ENCODE measurements at regions not wholly inside any gene's neighbourhood (a gene's known extent, or its start where the extent isn't known, plus 50 kb on each side); places are given as distances from the start of the nearest gene placed in this dataset.

DNA sequence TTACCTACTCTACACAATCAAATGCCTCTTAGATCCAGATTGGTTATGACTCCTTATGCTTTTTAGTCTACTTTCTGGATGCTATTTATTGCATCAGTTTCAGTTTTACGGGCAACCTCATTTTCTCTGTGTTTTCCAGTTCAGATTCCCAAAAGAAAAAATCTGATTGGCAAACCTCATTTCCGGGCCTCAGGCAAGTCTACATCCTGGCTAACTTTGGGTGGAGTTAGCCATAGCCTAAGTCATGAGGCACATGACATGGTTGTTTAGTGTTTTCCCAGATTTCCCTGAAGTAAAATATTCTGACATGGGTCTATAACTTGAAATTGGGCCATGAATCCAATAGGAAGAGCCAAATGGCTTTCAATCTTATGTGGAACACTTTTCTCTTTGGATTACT is 339.7 kb downstream of the NUAK1 start:
- TF ChIP-seq, protein P1, sequence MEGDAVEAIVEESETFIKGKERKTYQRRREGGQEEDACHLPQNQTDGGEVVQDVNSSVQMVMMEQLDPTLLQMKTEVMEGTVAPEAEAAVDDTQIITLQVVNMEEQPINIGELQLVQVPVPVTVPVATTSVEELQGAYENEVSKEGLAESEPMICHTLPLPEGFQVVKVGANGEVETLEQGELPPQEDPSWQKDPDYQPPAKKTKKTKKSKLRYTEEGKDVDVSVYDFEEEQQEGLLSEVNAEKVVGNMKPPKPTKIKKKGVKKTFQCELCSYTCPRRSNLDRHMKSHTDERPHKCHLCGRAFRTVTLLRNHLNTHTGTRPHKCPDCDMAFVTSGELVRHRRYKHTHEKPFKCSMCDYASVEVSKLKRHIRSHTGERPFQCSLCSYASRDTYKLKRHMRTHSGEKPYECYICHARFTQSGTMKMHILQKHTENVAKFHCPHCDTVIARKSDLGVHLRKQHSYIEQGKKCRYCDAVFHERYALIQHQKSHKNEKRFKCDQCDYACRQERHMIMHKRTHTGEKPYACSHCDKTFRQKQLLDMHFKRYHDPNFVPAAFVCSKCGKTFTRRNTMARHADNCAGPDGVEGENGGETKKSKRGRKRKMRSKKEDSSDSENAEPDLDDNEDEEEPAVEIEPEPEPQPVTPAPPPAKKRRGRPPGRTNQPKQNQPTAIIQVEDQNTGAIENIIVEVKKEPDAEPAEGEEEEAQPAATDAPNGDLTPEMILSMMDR (IDR thresholded peaks at IDR 0.05; ENCODE audit: low read depth, low read length, missing control alignments), result no peak
- DNase-seq (ENCODE audit: extremely low read depth, low read depth), result no peak
- no peak overlapping the region for H3K4me3 ChIP-seq (replicated peaks; ENCODE audit: low read depth, low read length)

DNA sequence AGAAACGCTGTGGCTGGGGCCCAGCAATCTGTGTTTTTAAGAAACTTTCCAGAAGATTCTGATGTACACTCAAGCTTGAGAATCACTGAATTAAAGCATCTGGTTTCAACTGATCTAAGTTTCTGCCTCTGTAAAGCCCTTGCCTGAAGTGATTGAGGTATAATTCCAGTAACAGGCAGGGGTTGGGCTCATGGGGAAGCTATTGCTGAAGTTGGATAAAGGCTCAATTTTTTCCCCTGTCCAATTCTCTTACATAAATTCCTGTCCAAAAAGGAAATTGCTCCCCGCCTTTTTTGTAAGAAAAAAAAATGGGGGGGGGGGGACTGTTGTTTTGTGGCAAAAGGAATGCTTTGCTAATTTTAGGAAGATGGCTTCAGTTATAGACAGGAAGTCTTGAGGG is 337.4 kb downstream of the NUAK1 start:
- no peak for DNase-seq (ENCODE audit: extremely low read depth, low read depth)
- TF ChIP-seq, protein P1 (IDR thresholded peaks at IDR 0.05; ENCODE audit: low read depth, low read length, missing control alignments), result no peak
- no peak overlapping the region for H3K4me3 ChIP-seq (replicated peaks; ENCODE audit: low read depth, low read length)

DNA sequence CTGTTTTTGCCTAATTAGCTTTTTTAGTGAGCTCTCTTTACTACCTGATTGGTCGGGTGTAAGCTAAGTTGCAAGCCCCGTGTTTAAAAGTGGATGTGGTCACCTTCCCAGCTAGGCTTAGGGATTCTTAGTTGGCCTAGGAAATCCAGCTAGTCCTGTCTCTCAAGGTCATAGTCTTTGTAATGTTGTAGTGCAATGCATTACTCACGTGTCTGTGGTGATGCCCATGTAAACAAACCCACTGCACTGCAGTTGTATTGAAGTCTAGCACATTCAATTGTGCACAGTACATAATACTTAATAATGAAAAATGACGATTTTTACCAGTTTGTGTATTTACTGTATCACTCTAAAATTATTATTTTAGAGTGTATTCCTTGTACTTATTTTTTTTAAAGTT is 335.5 kb downstream of the NUAK1 start:
- TF ChIP-seq, protein P1 (IDR thresholded peaks at IDR 0.05; ENCODE audit: low read depth, low read length, missing control alignments), result no peak
- no peak overlapping the region for H3K4me3 ChIP-seq (replicated peaks; ENCODE audit: low read depth, low read length)
- no peak for DNase-seq (ENCODE audit: extremely low read depth, low read depth)

- no peak overlapping the region for H3K4me3 ChIP-seq (replicated peaks; ENCODE audit: low read depth, low read length)
- no peak for DNase-seq (ENCODE audit: extremely low read depth, low read depth)
- TF ChIP-seq, protein P1 (IDR thresholded peaks at IDR 0.05; ENCODE audit: low read depth, low read length, missing control alignments), result no peak
Measured at GRCh38 chr12:105804591-105805265, 334.0 kb downstream of the NUAK1 start.

DNA sequence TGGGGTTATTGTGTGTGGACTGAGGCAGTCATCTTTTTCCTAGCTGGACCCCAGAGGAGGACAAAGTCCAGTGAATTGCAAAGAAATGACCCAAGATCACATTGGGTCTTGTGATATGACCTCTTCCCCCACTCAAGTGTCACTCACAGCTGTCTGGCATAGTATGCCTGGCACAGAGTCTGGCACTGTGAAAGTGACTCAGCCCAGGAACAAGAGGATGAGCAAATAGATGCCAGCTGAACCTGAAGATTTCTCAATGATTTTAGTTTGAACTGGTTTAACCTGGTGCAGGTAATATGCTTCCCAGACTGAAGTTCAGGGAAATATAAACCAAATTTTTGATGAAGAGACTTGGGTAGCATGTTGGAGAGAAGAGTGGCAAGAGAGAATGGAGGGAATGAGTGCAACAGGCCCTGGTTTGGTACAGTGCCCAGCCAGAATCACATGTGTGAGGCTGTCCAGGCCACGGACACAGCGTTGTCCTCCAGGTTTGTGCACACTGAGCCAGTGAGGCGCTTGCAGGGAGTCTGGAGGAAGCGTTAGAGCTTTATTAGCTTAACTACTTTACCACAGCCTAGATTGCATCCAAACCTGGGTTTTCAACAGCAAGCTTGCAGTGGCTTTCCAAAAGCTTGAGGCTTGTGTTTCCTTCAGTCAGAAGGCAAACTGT is 332.9 kb downstream of the NUAK1 start:
- no peak for DNase-seq (ENCODE audit: extremely low read depth, low read depth)
- TF ChIP-seq, protein P1 (IDR thresholded peaks at IDR 0.05; ENCODE audit: low read depth, low read length, missing control alignments), result no peak
- H3K4me3 ChIP-seq (replicated peaks; ENCODE audit: low read depth, low read length), result no peak overlapping the region

DNA sequence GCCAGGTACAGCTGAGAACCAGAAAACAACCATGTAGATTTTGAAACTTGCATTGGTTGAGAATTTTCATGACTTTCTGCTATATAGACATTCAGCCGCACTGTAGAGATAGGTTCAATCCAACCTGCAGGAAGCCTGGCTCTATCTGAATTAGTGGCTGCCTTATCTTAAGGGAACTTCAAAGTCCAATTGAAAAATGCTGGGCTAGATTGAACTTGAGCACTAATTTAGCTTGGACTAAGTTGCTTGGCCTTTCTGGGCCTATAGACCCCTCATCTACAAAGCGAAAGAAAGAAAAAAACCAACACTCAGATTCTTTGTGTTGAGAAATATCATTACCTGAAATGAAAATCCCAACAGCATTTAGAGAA is 332.4 kb downstream of the NUAK1 start:
- H3K4me3 ChIP-seq (replicated peaks; ENCODE audit: low read depth, low read length), result no peak overlapping the region
- no peak for DNase-seq (ENCODE audit: extremely low read depth, low read depth)

More for the DNA sequence above, 332.4 kb downstream of the NUAK1 start:
- TF ChIP-seq, protein P1 (IDR thresholded peaks at IDR 0.05; ENCODE audit: low read depth, low read length, missing control alignments), result no peak
